ENCODE measurements at regions not wholly inside any gene's neighbourhood (a gene's known extent, or its start where the extent isn't known, plus 50 kb on each side); places are given as distances from the start of the nearest gene placed in this dataset.

- no peak for DNase-seq (ENCODE audit: low read depth in 4 of 4, low spot score in 3 of 4)
These were observed 311.2 kb downstream of the OSR1 start for GRCh38 chr2:19046986-19047780.

GRCh38 chr2:19045151-19045550 lies 313.3 kb downstream of the OSR1 start:
- DNase-seq (ENCODE audit: low read depth in 4 of 4, low spot score in 3 of 4), result no peak

GRCh38 chr2:19043893-19044292 lies 314.5 kb downstream of the OSR1 start:
- DNase-seq (ENCODE audit: low read depth in 4 of 4, low spot score in 3 of 4), result no peak

- DNase-seq (ENCODE audit: low read depth in 4 of 4, low spot score in 3 of 4), result no peak
These were observed 316.9 kb downstream of the OSR1 start for GRCh38 chr2:19041434-19042041.

- no peak for DNase-seq (ENCODE audit: low read depth in 4 of 4, low spot score in 3 of 4)
These were observed 320.1 kb downstream of the OSR1 start for GRCh38 chr2:19038071-19039015.

- DNase-seq (ENCODE audit: low read depth in 4 of 4, low spot score in 3 of 4), result no peak
These were observed 322.3 kb downstream of the OSR1 start for GRCh38 chr2:19036091-19036490.

GRCh38 chr2:19035238-19035637 lies 323.2 kb downstream of the OSR1 start:
- DNase-seq (ENCODE audit: low read depth in 4 of 4, low spot score in 3 of 4), result no peak

- DNase-seq (ENCODE audit: low read depth in 4 of 4, low spot score in 3 of 4), result no peak
These were observed 325.2 kb downstream of the OSR1 start for GRCh38 chr2:19033240-19033639.

GRCh38 chr2:19031642-19032041 lies 326.8 kb downstream of the OSR1 start:
- DNase-seq (ENCODE audit: low read depth in 4 of 4, low spot score in 3 of 4), result no peak

- DNase-seq (ENCODE audit: low read depth in 4 of 4, low spot score in 3 of 4), result no peak
These were observed 328.8 kb downstream of the OSR1 start for GRCh38 chr2:19029655-19030054.

GRCh38 chr2:19028587-19029375 lies 329.6 kb downstream of the OSR1 start:
- no peak for DNase-seq (ENCODE audit: low read depth in 4 of 4, low spot score in 3 of 4)

- DNase-seq (ENCODE audit: low read depth in 4 of 4, low spot score in 3 of 4), result no peak
These were observed 330.8 kb downstream of the OSR1 start for GRCh38 chr2:19027626-19028025.

- no peak for DNase-seq (ENCODE audit: low read depth in 4 of 4, low spot score in 3 of 4)
These were observed 332.2 kb downstream of the OSR1 start for GRCh38 chr2:19026261-19026660.

- DNase-seq (ENCODE audit: low read depth in 4 of 4, low spot score in 3 of 4), result no peak
These were observed 336.1 kb downstream of the OSR1 start for GRCh38 chr2:19022334-19022733.

GRCh38 chr2:19021721-19022120 lies 336.7 kb downstream of the OSR1 start:
- no peak for DNase-seq (ENCODE audit: low read depth in 4 of 4, low spot score in 3 of 4)

- DNase-seq (ENCODE audit: low read depth in 4 of 4, low spot score in 3 of 4), result no peak
These were observed 337.3 kb downstream of the OSR1 start for GRCh38 chr2:19021100-19021476.

GRCh38 chr2:19020144-19021099 lies 338.0 kb downstream of the OSR1 start:
- no peak for DNase-seq (ENCODE audit: low read depth in 4 of 4, low spot score in 3 of 4)

GRCh38 chr2:19009510-19009909 lies 348.9 kb downstream of the OSR1 start:
- DNase-seq (ENCODE audit: low read depth in 4 of 4, low spot score in 3 of 4), result no peak

- DNase-seq (ENCODE audit: low read depth in 4 of 4, low spot score in 3 of 4), result no peak
These were observed 354.9 kb downstream of the OSR1 start for GRCh38 chr2:19003554-19003953.
